ENCODE measurements at regions not wholly inside any gene's neighbourhood (a gene's known extent, or its start where the extent isn't known, plus 50 kb on each side); places are given as distances from the start of the nearest gene placed in this dataset.

- TF ChIP-seq RBBP5 (IDR thresholded peaks at IDR 0.05; ENCODE audit: borderline replicate concordance, low read depth, low read length) (no peak), SIN3A (conservative IDR thresholded peaks at IDR 0.05 in 1 of 2, IDR thresholded peaks at IDR 0.05 in 1 of 2; ENCODE audit: low read depth in 1 of 2, low read length in 2 of 2) (no peak), TAF1 (IDR thresholded peaks at IDR 0.05; ENCODE audit: low read depth, low read length) (no peak), JUND (IDR thresholded peaks at IDR 0.05; ENCODE audit: low read length) (no peak), SRF (IDR thresholded peaks at IDR 0.05; ENCODE audit: low read depth, low read length) (no peak), CTCF (IDR thresholded peaks at IDR 0.05; ENCODE audit: control extremely low read depth in 1 of 3, insufficient read depth in 1 of 3, low read depth in 1 of 3, low read length in 3 of 3) (no peak), MAX (IDR thresholded peaks at IDR 0.05) (no peak)
These were observed 255.4 kb downstream of the FAM76B start for GRCh38 chr11:95534226-95534625.
